HepG2 (cell line): ENCODE measurements at regions not wholly inside any gene's neighbourhood (a gene's known extent, or its start where the extent isn't known, plus 50 kb on each side); places are given as distances from the start of the nearest gene placed in this dataset.

Source experiments
- ATAC-seq: fragments of 200-7000 bp; cut with Tn5 transposase; 3 replicates; pipeline ENCODE4 v1.9.1; 2020; ENCODE audit warnings: mild to moderate bottlenecking, moderate library complexity
- BruUV-seq: library from RNA; stranded (reverse); fragments of 400-500 nt; replicated peaks from 2 replicates; lab custom pipeline; 2021; lab: Mats Ljungman, UMichigan
- CTCF ChIA-PET: fragments of 300-600 bp; formaldehyde crosslinking; extraction: SDS; loops from one replicate; lab custom pipeline; 2021; ENCODE audit warnings: low total read pairs, inconsistent platforms, low intra/inter-chr PET ratio; lab: Yijun Ruan, JAX
- POLR2A ChIA-PET: fragments of 350-600 bp; sonication (Branson Sonifier 250); formaldehyde crosslinking; loops from one replicate; lab custom pipeline; 2020; ENCODE audit warnings: antibody characterized with exemption, inconsistent platforms; lab: Yijun Ruan, JAX
- DNase-seq: peaks from one replicate; pipeline ENCODE4 v3.0.0-alpha.2; 2015; ENCODE audit warnings: low spot score
- FAIRE-seq: peaks from 3 replicates; lab custom pipeline; 2011; peaks lifted over from hg19 to GRCh38; lab: Jason Lieb, UNC
- H2AFZ ChIP-seq: one replicate; pipeline ENCODE4 v1.6.1; 2011; ENCODE audit warnings: low read length, inconsistent platforms
- H3K27ac ChIP-seq: fragments of 300-600 bp; 3 replicates; pipeline ENCODE4 v1.8.0; 2011; ENCODE audit warnings: mixed run types, mild to moderate bottlenecking, mixed read lengths, low read length, inconsistent platforms; ENCODE audit not compliant: insufficient read depth; ENCODE audit errors: extremely low read length
- H3K27me3 ChIP-seq, 2 experiments: fragments of 200-600 bp in 1 of 2; 2 replicates in 1 of 2; 3 replicates in 1 of 2; pipeline versions ENCODE4 v1.6.0 to v1.8.0; 2011; ENCODE audit warnings: low read length in 2 of 2, mild to moderate bottlenecking in 2 of 2, moderate library complexity in 2 of 2, inconsistent platforms in 1 of 2; ENCODE audit not compliant: insufficient read depth in 2 of 2, control insufficient read depth in 1 of 2
- H3K36me3 ChIP-seq, 2 experiments: fragments of 200-600 bp in 1 of 2; replicated peaks in 1 of 2; 2 replicates in 1 of 2; 3 replicates in 1 of 2; pipeline versions ENCODE4 v1.5.1 to v1.8.0; 2011; ENCODE audit warnings: low read length in 2 of 2, inconsistent platforms in 1 of 2; ENCODE audit not compliant: insufficient read depth in 2 of 2, control insufficient read depth in 1 of 2
- H3K4me1 ChIP-seq: 2 replicates; pipeline ENCODE4 v1.5.1; 2012; ENCODE audit warnings: low read length, inconsistent platforms; ENCODE audit not compliant: insufficient read depth
- H3K4me2 ChIP-seq: 2 replicates; pipeline ENCODE4 v1.6.0; 2011; ENCODE audit warnings: low read depth, low read length, inconsistent platforms
- H3K4me3 ChIP-seq, 3 experiments: fragments of 200-600 bp in 1 of 3; sonication (generic), shearing (Covaris generic) in 1 of 3; replicated peaks in 1 of 3; 2 replicates each; pipeline ENCODE4 v1.5.1; 2011 to 2016; ENCODE audit warnings: low read length in 3 of 3, inconsistent platforms in 2 of 3, low read depth in 2 of 3, mild to moderate bottlenecking in 2 of 3, control low read depth in 1 of 3, mixed read lengths in 1 of 3; ENCODE audit not compliant: insufficient read depth in 1 of 3
- H3K79me2 ChIP-seq: one replicate; pipeline ENCODE4 v1.6.1; 2011; ENCODE audit warnings: low read length, inconsistent platforms; ENCODE audit not compliant: insufficient read depth
- H3K9ac ChIP-seq: 2 replicates; pipeline ENCODE4 v1.6.0; 2011; ENCODE audit warnings: mild to moderate bottlenecking, low read depth, low read length, inconsistent platforms; ENCODE audit not compliant: insufficient read depth
- H3K9me3 ChIP-seq: 2 replicates; pipeline ENCODE4 v1.5.1; 2012; ENCODE audit warnings: mild to moderate bottlenecking, low read length
- H4K20me1 ChIP-seq: 2 replicates; pipeline ENCODE4 v1.6.0; 2011; ENCODE audit warnings: inconsistent platforms, mild to moderate bottlenecking, low read length, moderate library complexity; ENCODE audit not compliant: insufficient read depth
- FOSL1 ChIP-seq: sonication (generic); formaldehyde crosslinking; IDR thresholded peaks from 2 replicates; pipeline ENCODE4 v1.9.0; 2021; ENCODE audit warnings: missing genetic modification reagents, borderline replicate concordance
- IRF1 ChIP-seq: sonication (generic); formaldehyde crosslinking; IDR thresholded peaks from 2 replicates; pipeline ENCODE4 v1.4.0; 2020; ENCODE audit warnings: low read depth, mild to moderate bottlenecking, missing genetic modification reagents
- PHF20 ChIP-seq: sonication (generic); formaldehyde crosslinking; IDR thresholded peaks from 2 replicates; pipeline ENCODE4 v1.5.0; 2020; ENCODE audit warnings: mild to moderate bottlenecking, missing genetic modification reagents
- SRF ChIP-seq: IDR thresholded peaks from 2 replicates; pipeline ENCODE4 v1.6.1; 2011; ENCODE audit warnings: mild to moderate bottlenecking, low read depth, low read length, moderate library complexity
- ZNF563 ChIP-seq: sonication (generic); formaldehyde crosslinking; IDR thresholded peaks from 2 replicates; pipeline ENCODE4 v1.8.0; 2022; ENCODE audit warnings: mild to moderate bottlenecking, moderate library complexity, missing genetic modification reagents
- ZNF577 ChIP-seq: sonication (generic); formaldehyde crosslinking; IDR thresholded peaks from 2 replicates; pipeline ENCODE4 v1.4.0; 2020; ENCODE audit warnings: mild to moderate bottlenecking, low read depth, missing genetic modification reagents, borderline replicate concordance
- WGBS: methylation state at CpG from one replicate; pipeline ENCODE4 v1.1.6; 2017; ENCODE audit warnings: low lambda C conversion rate; 5-methylcytosine and 5-hydroxymethylcytosine counted together
- in situ Hi-C: cut with HindIII; loops from 2 replicates; pipeline ENCODE4 v1.10.0; 2017; ENCODE audit warnings: low pct_unique_long_range_greater_than_20kb; ENCODE audit not compliant: extremely low pct_ligation_motif_present
- intact Hi-C: fragments of 100-400 bp; cut with micrococcal nuclease; formaldehyde crosslinking; loops from one replicate; pipeline ENCODE4 v1.10.0; 2022; ENCODE audit not compliant: unreplicated experiment
- TF ChIP-seq, protein P1 (sequence below): sonication (generic); formaldehyde crosslinking; conservative IDR thresholded peaks from 2 replicates; pipeline ENCODE4 v1.8.1; 2023; ENCODE audit warnings: missing genetic modification reagents

GRCh38 chr4:157700898-157701694 lies 471.7 kb downstream of the GASK1B start:
- BruUV-seq = no TSS peak
- H3K9me3 ChIP-seq = no peaks in the 10 kb centered on the region
- no peaks in the 10 kb centered on the region for H3K27me3 ChIP-seq
- H3K27ac ChIP-seq = no peak overlapping the region
- H4K20me1 ChIP-seq = no peaks in the 10 kb centered on the region
- H3K4me2 ChIP-seq = no peak overlapping the region
- TF ChIP-seq, protein P1, sequence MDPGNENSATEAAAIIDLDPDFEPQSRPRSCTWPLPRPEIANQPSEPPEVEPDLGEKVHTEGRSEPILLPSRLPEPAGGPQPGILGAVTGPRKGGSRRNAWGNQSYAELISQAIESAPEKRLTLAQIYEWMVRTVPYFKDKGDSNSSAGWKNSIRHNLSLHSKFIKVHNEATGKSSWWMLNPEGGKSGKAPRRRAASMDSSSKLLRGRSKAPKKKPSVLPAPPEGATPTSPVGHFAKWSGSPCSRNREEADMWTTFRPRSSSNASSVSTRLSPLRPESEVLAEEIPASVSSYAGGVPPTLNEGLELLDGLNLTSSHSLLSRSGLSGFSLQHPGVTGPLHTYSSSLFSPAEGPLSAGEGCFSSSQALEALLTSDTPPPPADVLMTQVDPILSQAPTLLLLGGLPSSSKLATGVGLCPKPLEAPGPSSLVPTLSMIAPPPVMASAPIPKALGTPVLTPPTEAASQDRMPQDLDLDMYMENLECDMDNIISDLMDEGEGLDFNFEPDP (CRISPR knock-in tag) = no peak
- TF ChIP-seq SRF (no peak), IRF1 (no peak), ZNF577 (CRISPR knock-in tag) (no peak), FOSL1 (CRISPR knock-in tag) (no peak), ZNF563 (no peak), PHF20 (CRISPR knock-in tag) (no peak)
- ChIA-PET POLR2A (no interaction called here), CTCF (no interaction called here)
- no peaks in the 10 kb centered on the region for H3K4me1 ChIP-seq
- H2AFZ ChIP-seq = no peak overlapping the region
- in situ Hi-C loops = no loop called here
- 5% methylated on average over 3 of the region's 3 CpGs for WGBS
- H3K36me3 ChIP-seq = no peaks in the 10 kb centered on the region
- intact Hi-C loops = no loop called here
- no peaks in the 10 kb centered on the region for H3K79me2 ChIP-seq
- H3K4me3 ChIP-seq = no peak overlapping the region
- H3K9ac ChIP-seq = no peak overlapping the region
- no peak for DNase-seq
- FAIRE-seq = no peak
- no peak for ATAC-seq
